Bronchial epithelial cell (primary cell): ENCODE measurements at regions not wholly inside any gene's neighbourhood (a gene's known extent, or its start where the extent isn't known, plus 50 kb on each side); places are given as distances from the start of the nearest gene placed in this dataset.

Source experiments
- DNase-seq: peaks from one replicate; pipeline ENCODE4 v3.0.0-alpha.2; 2010; ENCODE audit warnings: low read depth
- FAIRE-seq: peaks from 2 replicates; lab custom pipeline; 2011; peaks lifted over from hg19 to GRCh38; lab: Jason Lieb, UNC
- H3K27me3 ChIP-seq: 2 replicates; pipeline ENCODE4 v1.5.1; 2011; ENCODE audit warnings: low read length; ENCODE audit not compliant: control insufficient read depth, insufficient read depth
- H3K36me3 ChIP-seq: 2 replicates; pipeline ENCODE4 v1.5.1; 2011; ENCODE audit warnings: low read length; ENCODE audit not compliant: control insufficient read depth, insufficient read depth
- H3K4me3 ChIP-seq: 2 replicates; pipeline ENCODE4 v1.5.1; 2011; ENCODE audit warnings: mild to moderate bottlenecking, low read depth, low read length, control low read depth
- CTCF ChIP-seq: IDR thresholded peaks from 2 replicates; pipeline ENCODE4 v1.5.1; 2011; ENCODE audit warnings: mild to moderate bottlenecking, moderate library complexity, low read length, control low read depth, inconsistent platforms; ENCODE audit not compliant: insufficient read depth, severe bottlenecking

GRCh38 chr21:38751379-38752050 is 54.2 kb upstream of the ETS2 start:
- no peaks in the 10 kb centered on the region for H3K27me3 ChIP-seq
- FAIRE-seq (no peak), DNase-seq (no peak)
- no peaks in the 10 kb centered on the region for H3K36me3 ChIP-seq
- no peak overlapping the region for H3K4me3 ChIP-seq
- no peak for TF ChIP-seq CTCF

GRCh38 chr21:38752051-38752505 is 53.7 kb upstream of the ETS2 start:
- Histone ChIP-seq H3K27me3 (no peaks in the 10 kb centered on the region), H3K36me3 (no peaks in the 10 kb centered on the region), H3K4me3 (no peak overlapping the region)
- no peak for TF ChIP-seq CTCF
- DNase-seq = no peak
- FAIRE-seq = no peak

DNA sequence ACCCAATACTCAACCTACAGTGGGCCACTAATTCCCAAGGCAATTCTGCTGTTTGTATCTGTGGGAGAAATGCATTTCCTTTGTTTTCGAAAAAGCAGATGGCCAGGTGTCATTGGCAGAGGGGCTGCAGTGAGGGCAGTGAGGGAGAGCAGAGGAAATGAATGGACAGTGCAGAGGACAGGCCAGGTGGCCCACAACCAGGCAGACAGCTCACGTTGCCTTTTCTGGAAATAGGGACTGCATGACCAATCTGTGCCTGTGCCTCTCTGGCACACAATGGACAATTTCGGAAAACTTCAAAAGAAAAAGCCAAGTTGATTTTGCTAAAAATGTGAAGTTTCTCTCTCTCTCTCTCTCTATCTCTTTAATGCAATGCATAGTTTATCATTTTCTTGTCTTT is 52.6 kb upstream of the ETS2 start:
- Histone ChIP-seq H3K4me3 (no peak overlapping the region), H3K36me3 (no peaks in the 10 kb centered on the region), H3K27me3 (no peaks in the 10 kb centered on the region)
- FAIRE-seq (no peak), DNase-seq (no peak)
- TF ChIP-seq CTCF = no peak

- no peak for TF ChIP-seq CTCF
- DNase-seq (peak; percentile 49), FAIRE-seq (no peak)
- no peak overlapping the region for H3K4me3 ChIP-seq
- no peaks in the 10 kb centered on the region for H3K27me3 ChIP-seq
- H3K36me3 ChIP-seq = no peaks in the 10 kb centered on the region
Observed at GRCh38 chr21:38753557-38753971, 52.2 kb upstream of the ETS2 start.
